SK-N-SH treated with all-trans-retinoic acid at 6 μM for 48 hours (cell line): ENCODE measurements at regions not wholly inside any gene's neighbourhood (a gene's known extent, or its start where the extent isn't known, plus 50 kb on each side); places are given as distances from the start of the nearest gene placed in this dataset.

Experiments
- ARNTL ChIP-seq: fragments of 450-650 bp; formaldehyde crosslinking; IDR thresholded peaks from 2 replicates; pipeline ENCODE4 v1.5.0; 2020; ENCODE audit warnings: low read depth, mild to moderate bottlenecking, moderate library complexity, borderline replicate concordance
- CREB5 ChIP-seq: fragments of 250-450 bp; sonication (Bioruptor Pico); IDR thresholded peaks from 2 replicates; pipeline ENCODE4 v1.5.1; 2020; ENCODE audit warnings: low read depth, mild to moderate bottlenecking, moderate library complexity
- PATZ1 ChIP-seq: fragments of 250-450 bp; sonication (Bioruptor Pico); IDR thresholded peaks from 2 replicates; pipeline ENCODE4 v1.8.0; 2020; ENCODE audit warnings: mild to moderate bottlenecking, moderate library complexity, borderline replicate concordance
- RARB ChIP-seq: fragments of 250-450 bp; sonication (Bioruptor Pico); IDR thresholded peaks from 2 replicates; pipeline ENCODE4 v1.8.0; 2021; ENCODE audit warnings: mild to moderate bottlenecking, moderate library complexity
- TSHZ2 ChIP-seq: fragments of 250-450 bp; sonication (Bioruptor Pico); IDR thresholded peaks from 2 replicates; pipeline ENCODE4 v1.5.0; 2020; ENCODE audit warnings: mild to moderate bottlenecking, moderate library complexity
- ZNF70 ChIP-seq: fragments of 450-650 bp; formaldehyde crosslinking; IDR thresholded peaks from 2 replicates; pipeline ENCODE4 v1.5.0; 2020; ENCODE audit warnings: mild to moderate bottlenecking, moderate library complexity

- TF ChIP-seq CREB5 (CRISPR knock-in tag) (no peak), PATZ1 (CRISPR knock-in tag) (no peak), ZNF70 (CRISPR knock-in tag) (no peak), TSHZ2 (CRISPR knock-in tag) (no peak), ARNTL (CRISPR knock-in tag) (no peak), RARB (no peak)
These were observed 140.2 kb upstream of the STT3B start for GRCh38 chr3:31392568-31392967.
